ENCODE measurements at regions not wholly inside any gene's neighbourhood (a gene's known extent, or its start where the extent isn't known, plus 50 kb on each side); places are given as distances from the start of the nearest gene placed in this dataset.
"Not testable (repeated sequence)": the region's sequence is repeated elsewhere in the genome, so short reads cannot be mapped to it uniquely, and the experiment has no call there.

DNA sequence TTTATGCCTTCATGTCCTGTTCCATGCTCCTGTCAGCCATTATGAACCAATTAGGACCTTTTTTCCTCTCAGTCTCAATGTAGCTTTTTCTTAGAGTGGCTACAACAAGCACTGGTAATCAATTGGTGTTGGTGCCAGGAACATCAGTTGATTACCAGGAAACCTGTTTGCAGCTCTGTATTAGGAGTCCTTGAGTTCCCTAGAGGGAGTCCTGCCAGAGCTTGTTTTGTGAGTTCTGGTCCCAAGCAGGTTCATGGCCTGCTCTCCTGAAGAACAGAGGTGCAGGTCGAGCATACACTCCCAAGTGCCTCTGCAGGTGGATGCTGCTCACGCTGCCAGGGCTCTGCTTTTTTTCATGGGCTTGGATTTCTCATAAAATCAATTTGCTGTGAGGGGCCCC lies 137.9 kb upstream of the PRR23C start:
- H3K4me3 ChIP-seq (ENCODE audit: low read depth, low read length) = no peak overlapping the region
- POLR2A ChIA-PET = no interaction called here
- no peak for DNase-seq (ENCODE audit: low read depth, low spot score)
- TF ChIP-seq, protein P1, sequence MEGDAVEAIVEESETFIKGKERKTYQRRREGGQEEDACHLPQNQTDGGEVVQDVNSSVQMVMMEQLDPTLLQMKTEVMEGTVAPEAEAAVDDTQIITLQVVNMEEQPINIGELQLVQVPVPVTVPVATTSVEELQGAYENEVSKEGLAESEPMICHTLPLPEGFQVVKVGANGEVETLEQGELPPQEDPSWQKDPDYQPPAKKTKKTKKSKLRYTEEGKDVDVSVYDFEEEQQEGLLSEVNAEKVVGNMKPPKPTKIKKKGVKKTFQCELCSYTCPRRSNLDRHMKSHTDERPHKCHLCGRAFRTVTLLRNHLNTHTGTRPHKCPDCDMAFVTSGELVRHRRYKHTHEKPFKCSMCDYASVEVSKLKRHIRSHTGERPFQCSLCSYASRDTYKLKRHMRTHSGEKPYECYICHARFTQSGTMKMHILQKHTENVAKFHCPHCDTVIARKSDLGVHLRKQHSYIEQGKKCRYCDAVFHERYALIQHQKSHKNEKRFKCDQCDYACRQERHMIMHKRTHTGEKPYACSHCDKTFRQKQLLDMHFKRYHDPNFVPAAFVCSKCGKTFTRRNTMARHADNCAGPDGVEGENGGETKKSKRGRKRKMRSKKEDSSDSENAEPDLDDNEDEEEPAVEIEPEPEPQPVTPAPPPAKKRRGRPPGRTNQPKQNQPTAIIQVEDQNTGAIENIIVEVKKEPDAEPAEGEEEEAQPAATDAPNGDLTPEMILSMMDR (IDR thresholded peaks at IDR 0.05; ENCODE audit: low read depth, low read length) = no peak
- no peaks in the 10 kb centered on the region for H3K27me3 ChIP-seq (ENCODE audit: control insufficient read depth, insufficient read depth, low read length)
- no peaks in the 10 kb centered on the region; the same call in 1 of the 2 replicates for H3K9me3 ChIP-seq (ENCODE audit: control insufficient read depth, insufficient read depth, low read length)
- H3K27ac ChIP-seq (ENCODE audit: low read depth, low read length) = no peak overlapping the region
- CTCF ChIA-PET = no interaction called here

- Histone ChIP-seq H3K9me3 (ENCODE audit: control insufficient read depth, insufficient read depth, low read length) (no peaks in the 10 kb centered on the region; the same call in 1 of the 2 replicates), H3K27me3 (ENCODE audit: control insufficient read depth, insufficient read depth, low read length) (no peaks in the 10 kb centered on the region), H3K4me3 (ENCODE audit: low read depth, low read length) (no peak overlapping the region), H3K27ac (ENCODE audit: low read depth, low read length) (no peak overlapping the region)
- DNase-seq (ENCODE audit: low read depth, low spot score) = no peak
- ChIA-PET CTCF (interaction anchor here (0.6 kb wide), 1 partner anchor 72 kb away, joined by 3 read pairs; no protein-coding TSS in a partner anchor), POLR2A (no interaction called here)
- TF ChIP-seq, protein P1 (IDR thresholded peaks at IDR 0.05; ENCODE audit: low read depth, low read length) = no peak
These were observed 140.8 kb upstream of the PRR23C start for GRCh38 chr3:139185527-139185926.

GRCh38 chr3:139187154-139187553 lies 142.5 kb upstream of the PRR23C start:
- no peak overlapping the region for H3K4me3 ChIP-seq (ENCODE audit: low read depth, low read length)
- no peak for DNase-seq (ENCODE audit: low read depth, low spot score)
- ChIA-PET CTCF (no interaction called here), POLR2A (no interaction called here)
- TF ChIP-seq, protein P1 (IDR thresholded peaks at IDR 0.05; ENCODE audit: low read depth, low read length) = no peak
- no peaks in the 10 kb centered on the region; the same call in 1 of the 2 replicates for H3K9me3 ChIP-seq (ENCODE audit: control insufficient read depth, insufficient read depth, low read length)
- no peak overlapping the region for H3K27ac ChIP-seq (ENCODE audit: low read depth, low read length)
- H3K27me3 ChIP-seq (ENCODE audit: control insufficient read depth, insufficient read depth, low read length) = no peaks in the 10 kb centered on the region

DNA sequence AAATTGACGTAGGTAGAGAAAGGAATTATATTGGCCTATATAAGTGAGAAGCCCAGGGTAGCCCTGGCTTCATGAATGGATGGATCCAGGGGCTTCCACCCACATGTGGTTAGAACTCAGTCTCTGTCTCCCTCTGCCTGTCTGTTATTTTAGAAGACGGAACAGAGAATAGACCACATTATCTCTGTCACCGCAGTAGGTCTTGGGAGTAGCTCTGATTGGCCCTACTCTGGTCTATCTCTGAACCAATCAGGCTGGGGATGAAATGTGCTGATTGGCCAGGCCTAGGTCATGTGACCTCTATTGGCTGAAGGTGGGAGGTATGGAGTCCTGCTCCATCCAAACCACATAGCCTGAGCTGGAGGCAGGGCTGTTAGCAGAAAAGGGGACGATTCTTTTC lies 143.0 kb upstream of the PRR23C start:
- Histone ChIP-seq H3K27ac (ENCODE audit: low read depth, low read length) (no peak overlapping the region), H3K9me3 (ENCODE audit: control insufficient read depth, insufficient read depth, low read length) (no peaks in the 10 kb centered on the region; the same call in 1 of the 2 replicates), H3K4me3 (ENCODE audit: low read depth, low read length) (no peak overlapping the region), H3K27me3 (ENCODE audit: control insufficient read depth, insufficient read depth, low read length) (no peaks in the 10 kb centered on the region)
- ChIA-PET POLR2A (no interaction called here), CTCF (no interaction called here)
- no peak for DNase-seq (ENCODE audit: low read depth, low spot score)
- TF ChIP-seq, protein P1 (IDR thresholded peaks at IDR 0.05; ENCODE audit: low read depth, low read length) = no peak

- no peak for DNase-seq (ENCODE audit: low read depth, low spot score)
- no peaks in the 10 kb centered on the region for H3K9me3 ChIP-seq (ENCODE audit: control insufficient read depth, insufficient read depth, low read length)
- no peak overlapping the region for H3K27ac ChIP-seq (ENCODE audit: low read depth, low read length)
- POLR2A ChIA-PET = no interaction called here
- no peak overlapping the region for H3K4me3 ChIP-seq (ENCODE audit: low read depth, low read length)
- no peaks in the 10 kb centered on the region for H3K27me3 ChIP-seq (ENCODE audit: control insufficient read depth, insufficient read depth, low read length)
- TF ChIP-seq, protein P1 (IDR thresholded peaks at IDR 0.05; ENCODE audit: low read depth, low read length) = no peak
- CTCF ChIA-PET = no interaction called here
These were observed 145.3 kb upstream of the PRR23C start for GRCh38 chr3:139189943-139190342.

GRCh38 chr3:139194421-139194820 lies 149.4 kb upstream of the MRPS22 start:
- H3K27me3 ChIP-seq (ENCODE audit: control insufficient read depth, insufficient read depth, low read length); H3K9me3 ChIP-seq (ENCODE audit: control insufficient read depth, insufficient read depth, low read length); H3K27ac ChIP-seq (ENCODE audit: low read depth, low read length); DNase-seq (ENCODE audit: low read depth, low spot score); POLR2A ChIA-PET; CTCF ChIA-PET; H3K4me3 ChIP-seq (ENCODE audit: low read depth, low read length): not testable (repeated sequence)

- H3K27ac ChIP-seq (ENCODE audit: low read depth, low read length); H3K4me3 ChIP-seq (ENCODE audit: low read depth, low read length); DNase-seq (ENCODE audit: low read depth, low spot score); H3K27me3 ChIP-seq (ENCODE audit: control insufficient read depth, insufficient read depth, low read length); H3K9me3 ChIP-seq (ENCODE audit: control insufficient read depth, insufficient read depth, low read length); CTCF ChIA-PET: not testable (repeated sequence)
- POLR2A ChIA-PET = interaction anchor here (0.6 kb wide), 1 partner anchor 19 kb away, joined by 3 read pairs; no protein-coding TSS in a partner anchor
These were observed 147.7 kb upstream of the MRPS22 start for GRCh38 chr3:139196146-139196545.

Measured in AG04450 (cell line).